IMR-90 (cell line): ENCODE measurements at regions not wholly inside any gene's neighbourhood (a gene's known extent, or its start where the extent isn't known, plus 50 kb on each side); places are given as distances from the start of the nearest gene placed in this dataset.
A peak's percentile ranks its signal among the peaks of the same experiment; 100 is the strongest.

Experiments
- ATAC-seq: fragments of 200-7000 bp; cut with Tn5 transposase; 2 replicates; pipeline ENCODE4 v1.9.1; 2020; ENCODE audit warnings: low read depth, mild to moderate bottlenecking, moderate library complexity
- BruUV-seq: library from RNA; stranded (reverse); fragments of 400-500 nt; replicated peaks from 2 replicates; lab custom pipeline; 2021; lab: Mats Ljungman, UMichigan
- CTCF ChIA-PET: fragments of 300-600 bp; formaldehyde crosslinking; extraction: SDS; loops from one replicate; lab custom pipeline; 2021; ENCODE audit warnings: antibody characterized with exemption; lab: Yijun Ruan, JAX
- POLR2A ChIA-PET: fragments of 300-600 bp; sonication (Branson Sonifier 250); formaldehyde crosslinking; loops from one replicate; lab custom pipeline; 2022; ENCODE audit warnings: antibody characterized with exemption; ENCODE audit not compliant: unreplicated experiment; lab: Charles Lee
- DNase-seq: peaks from one replicate; pipeline ENCODE4 v3.0.0; 2013
- H2AFZ ChIP-seq: replicated peaks from 2 replicates; pipeline ENCODE3; 2013; ENCODE audit warnings: low read length, mild to moderate bottlenecking; ENCODE audit not compliant: poor library complexity
- H2AK5ac ChIP-seq: 2 replicates; pipeline ENCODE4 v1.6.1; 2013; ENCODE audit warnings: low read depth, low read length, inconsistent platforms
- H2AK9ac ChIP-seq: replicated peaks from 2 replicates; pipeline ENCODE3; 2013; ENCODE audit warnings: mild to moderate bottlenecking, low read depth, low read length, moderate library complexity; ENCODE audit not compliant: poor library complexity
- H2BK120ac ChIP-seq: 2 replicates; pipeline ENCODE4 v1.6.1; 2013; ENCODE audit warnings: low read depth, low read length, inconsistent platforms
- H2BK15ac ChIP-seq: 3 replicates; pipeline ENCODE4 v1.6.1; 2013; ENCODE audit warnings: low read depth, low read length, inconsistent platforms
- H2BK20ac ChIP-seq: 2 replicates; pipeline ENCODE4 v1.6.1; 2013; ENCODE audit warnings: low read depth, mild to moderate bottlenecking, inconsistent platforms, low read length, moderate library complexity
- H2BK5ac ChIP-seq: 2 replicates; pipeline ENCODE4 v1.6.1; 2013; ENCODE audit warnings: mild to moderate bottlenecking, low read depth, low read length, inconsistent platforms; ENCODE audit not compliant: poor library complexity, severe bottlenecking
- H3K14ac ChIP-seq: replicated peaks from 2 replicates; pipeline ENCODE4 v1.6.1; 2013; ENCODE audit warnings: low read depth, low read length, inconsistent platforms
- H3K18ac ChIP-seq: 2 replicates; pipeline ENCODE4 v1.6.1; 2013; ENCODE audit warnings: low read depth, low read length, control low read depth
- H3K23ac ChIP-seq: 2 replicates; pipeline ENCODE4 v1.6.1; 2013; ENCODE audit warnings: low read depth, low read length, inconsistent platforms
- H3K27ac ChIP-seq: 2 replicates; pipeline ENCODE4 v1.5.1; 2013; ENCODE audit warnings: mild to moderate bottlenecking, control low read depth, low read length; ENCODE audit not compliant: insufficient read depth
- H3K27me3 ChIP-seq: 2 replicates; pipeline ENCODE4 v1.6.1; 2013; ENCODE audit warnings: low read length; ENCODE audit not compliant: control insufficient read depth, insufficient read depth
- H3K36me3 ChIP-seq: 2 replicates; pipeline ENCODE4 v1.6.1; 2013; ENCODE audit warnings: low read length, mixed read lengths; ENCODE audit not compliant: control insufficient read depth, insufficient read depth
- H3K4ac ChIP-seq: 2 replicates; pipeline ENCODE4 v1.6.1; 2013; ENCODE audit warnings: low read depth, low read length, inconsistent platforms
- H3K4me1 ChIP-seq: 2 replicates; pipeline ENCODE4 v1.6.1; 2013; ENCODE audit warnings: low read length, mixed read lengths; ENCODE audit not compliant: control insufficient read depth, insufficient read depth
- H3K4me2 ChIP-seq: 2 replicates; pipeline ENCODE4 v1.6.1; 2013; ENCODE audit warnings: low read depth, mild to moderate bottlenecking, control low read depth, low read length, moderate library complexity
- H3K4me3 ChIP-seq: 2 replicates; pipeline ENCODE4 v1.5.1; 2013; ENCODE audit warnings: low read depth, mild to moderate bottlenecking, control low read depth, low read length, moderate library complexity; ENCODE audit not compliant: insufficient read depth
- H3K56ac ChIP-seq: 2 replicates; pipeline ENCODE4 v1.6.1; 2013; ENCODE audit warnings: low read length, inconsistent platforms; ENCODE audit not compliant: insufficient read depth; ENCODE audit errors: extremely low read depth
- H3K79me1 ChIP-seq, 2 experiments: 2 replicates each; pipeline ENCODE4 v1.6.1; 2013; ENCODE audit warnings: low read length in 2 of 2, inconsistent platforms in 1 of 2, low read depth in 1 of 2
- H3K9ac ChIP-seq: 2 replicates; pipeline ENCODE4 v1.6.1; 2013; ENCODE audit warnings: low read depth, low read length, control low read depth
- H3K9me1 ChIP-seq: 2 replicates; pipeline ENCODE4 v1.6.1; 2013; ENCODE audit warnings: low read length, inconsistent platforms; ENCODE audit not compliant: insufficient read depth
- H3K9me3 ChIP-seq: 2 replicates; pipeline ENCODE4 v1.6.1; 2013; ENCODE audit warnings: low read length; ENCODE audit not compliant: control insufficient read depth, insufficient read depth
- H4K20me1 ChIP-seq: 2 replicates; pipeline ENCODE4 v1.6.1; 2013; ENCODE audit warnings: low read length, inconsistent platforms; ENCODE audit not compliant: insufficient read depth
- H4K5ac ChIP-seq: 2 replicates; pipeline ENCODE4 v1.6.1; 2013; ENCODE audit warnings: mild to moderate bottlenecking, low read depth, low read length, control low read depth
- H4K8ac ChIP-seq, 2 experiments: 2 replicates each; pipeline ENCODE4 v1.6.1; 2013; ENCODE audit warnings: low read depth in 2 of 2, low read length in 2 of 2, control low read depth in 1 of 2, inconsistent platforms in 1 of 2
- H4K91ac ChIP-seq: 2 replicates; pipeline ENCODE4 v1.6.1; 2013; ENCODE audit warnings: low read depth, low read length, inconsistent platforms; ENCODE audit not compliant: insufficient read depth
- CEBPB ChIP-seq: IDR thresholded peaks from 2 replicates; pipeline ENCODE4 v1.6.1; 2012; ENCODE audit warnings: low read depth, low read length, improper control_type of control experiment
- CHD1 ChIP-seq: IDR thresholded peaks from 2 replicates; pipeline ENCODE4 v1.6.1; 2012; ENCODE audit warnings: low read depth, low read length, improper control_type of control experiment
- FOS ChIP-seq: fragments of 150-350 bp; IDR thresholded peaks from 2 replicates; pipeline ENCODE4 v1.6.1; 2016; ENCODE audit warnings: low read depth, low read length
- MAFK ChIP-seq: IDR thresholded peaks from 2 replicates; pipeline ENCODE4 v1.6.1; 2012; ENCODE audit warnings: low read depth, low read length, improper control_type of control experiment
- MAZ ChIP-seq: IDR thresholded peaks from 2 replicates; pipeline ENCODE4 v1.6.1; 2012; ENCODE audit warnings: low read depth, mild to moderate bottlenecking, low read length, improper control_type of control experiment, moderate library complexity, borderline replicate concordance
- NFE2L2 ChIP-seq: fragments of 150-350 bp; IDR thresholded peaks from 2 replicates; pipeline ENCODE4 v1.6.1; 2016; ENCODE audit warnings: low read depth, mild to moderate bottlenecking, low read length
- POLR2A ChIP-seq: IDR thresholded peaks from 2 replicates; pipeline ENCODE4 v1.6.1; 2012; ENCODE audit warnings: mild to moderate bottlenecking, low read depth, low read length
- RAD21 ChIP-seq: IDR thresholded peaks from 2 replicates; pipeline ENCODE4 v1.6.1; 2012; ENCODE audit warnings: low read length, improper control_type of control experiment
- RFX5 ChIP-seq: IDR thresholded peaks from 2 replicates; pipeline ENCODE4 v1.8.0; 2012; ENCODE audit warnings: low read depth, mild to moderate bottlenecking, low read length, moderate library complexity
- SMC3 ChIP-seq: fragments of 150-350 bp; IDR thresholded peaks from 2 replicates; pipeline ENCODE4 v1.6.1; 2016; ENCODE audit warnings: low read depth, mild to moderate bottlenecking, antibody characterized with exemption, low read length, moderate library complexity
- WGBS, 2 experiments: methylation state at CpG; one replicate each; pipeline versions ENCODE4 v1.1.5 to v1.1.7; 2013; ENCODE audit warnings: missing lambda C conversion rate in 2 of 2; ENCODE audit not compliant: insufficient read length in 1 of 2; ENCODE audit errors: extremely low coverage in 2 of 2; 5-methylcytosine and 5-hydroxymethylcytosine counted together
- dilution Hi-C: fragments of 300-500 bp; cut with HindIII; formaldehyde crosslinking; loops from one replicate; pipeline ENCODE4 v1.14.3; 2018; ENCODE audit warnings: low sequenced_read_pairs; ENCODE audit not compliant: unreplicated experiment
- in situ Hi-C: fragments of 300-500 bp; cut with MboI; formaldehyde crosslinking; loops from 3 replicates; pipeline ENCODE4 v1.14.3; 2019; ENCODE audit warnings: low sequenced_read_pairs, inconsistent platforms, mixed read lengths
- intact Hi-C: fragments of 100-400 bp; cut with micrococcal nuclease; formaldehyde crosslinking; loops from 2 replicates; pipeline ENCODE4 v1.10.0; 2022
- TF ChIP-seq, protein P1 (sequence below): fragments of 150-350 bp; IDR thresholded peaks from 2 replicates; pipeline ENCODE4 v1.6.1; 2016; ENCODE audit warnings: low read depth, mild to moderate bottlenecking, low read length, moderate library complexity, borderline replicate concordance

DNA sequence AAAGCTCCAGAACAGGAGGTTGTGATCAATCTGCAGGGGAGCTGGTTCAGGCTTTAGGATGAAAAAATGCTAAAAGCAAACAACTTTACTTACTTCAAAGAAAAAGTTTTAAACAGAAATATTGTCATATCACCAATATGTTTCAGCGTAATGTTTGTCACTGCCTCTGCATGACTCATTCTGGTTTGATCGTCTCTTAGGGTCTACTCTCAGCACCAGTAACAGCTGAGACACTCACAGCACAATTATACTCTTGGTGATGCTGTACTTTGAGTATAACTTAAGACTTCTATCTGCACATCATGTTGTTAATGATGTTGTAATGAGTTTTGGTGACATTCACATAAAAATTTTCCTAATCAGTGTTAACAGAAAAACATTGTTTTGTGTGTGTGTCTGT lies 665.4 kb downstream of the EPM2A start:
- no TSS peak for BruUV-seq
- no CpG with 5 or more reads among the region's 2 CpGs for WGBS, 2 experiments
- Histone ChIP-seq H2AK5ac (0 out of 2 replicates have a peak overlapping the region, but pooled peaks have one; percentile 81), H3K4me3 (no peak overlapping the region), H4K8ac (peak overlapping the region; percentile 58 to 73), H2BK20ac (peak overlapping the region; percentile 27), H3K4me1 (peaks cover 16% of the 10 kb centered on the region), H3K27ac (no peak overlapping the region; the same call in 1 of the 2 replicates), H4K5ac (peak overlapping the region; percentile 88; the same call in 1 of the 2 replicates), H3K14ac (peak overlapping the region; percentile 5; the same call in 1 of the 2 replicates), H3K79me1 (no peaks in the 10 kb centered on the region), H4K91ac (peak overlapping the region; percentile 46), H2BK120ac (peak overlapping the region; percentile 86), H3K9me3 (no peaks in the 10 kb centered on the region), H3K23ac (no peak overlapping the region), H2AFZ (no peak overlapping the region), H3K4me2 (peak overlapping the region; percentile 36; the same call in 1 of the 2 replicates), H3K56ac (no peak overlapping the region), H4K20me1 (no peaks in the 10 kb centered on the region), H3K18ac (peak overlapping the region; percentile 96; the same call in 1 of the 2 replicates), H2BK5ac (peak overlapping the region; percentile 93), H3K9ac (no peak overlapping the region), H3K27me3 (no peaks in the 10 kb centered on the region), H2BK15ac (peak overlapping the region; percentile 94), H2AK9ac (no peak overlapping the region), H3K36me3 (no peaks in the 10 kb centered on the region), H3K4ac (peak overlapping the region; percentile 79), H3K9me1 (peaks cover 12% of the 10 kb centered on the region)
- in situ Hi-C loops (no loop called here), intact Hi-C loops (no loop called here), dilution Hi-C loops (no loop called here)
- CTCF ChIA-PET = no interaction called here
- TF ChIP-seq NFE2L2 (no peak), RAD21 (no peak), FOS (no peak), CEBPB (no peak), MAFK (no peak), SMC3 (no peak), RFX5 (no peak), POLR2A (no peak), MAZ (no peak), CHD1 (no peak)
- TF ChIP-seq, protein P1, sequence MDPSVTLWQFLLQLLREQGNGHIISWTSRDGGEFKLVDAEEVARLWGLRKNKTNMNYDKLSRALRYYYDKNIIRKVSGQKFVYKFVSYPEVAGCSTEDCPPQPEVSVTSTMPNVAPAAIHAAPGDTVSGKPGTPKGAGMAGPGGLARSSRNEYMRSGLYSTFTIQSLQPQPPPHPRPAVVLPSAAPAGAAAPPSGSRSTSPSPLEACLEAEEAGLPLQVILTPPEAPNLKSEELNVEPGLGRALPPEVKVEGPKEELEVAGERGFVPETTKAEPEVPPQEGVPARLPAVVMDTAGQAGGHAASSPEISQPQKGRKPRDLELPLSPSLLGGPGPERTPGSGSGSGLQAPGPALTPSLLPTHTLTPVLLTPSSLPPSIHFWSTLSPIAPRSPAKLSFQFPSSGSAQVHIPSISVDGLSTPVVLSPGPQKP = no peak
- ATAC-seq (peak; percentile 25; the same call in 1 of the 2 replicates), DNase-seq (peak; percentile 37)
- POLR2A ChIA-PET = interaction anchor here (0.6 kb wide), 1 partner anchor 22 kb away, joined by 6 read pairs; no protein-coding TSS in a partner anchor
